RKO (cell line): ENCODE measurements at regions not wholly inside any gene's neighbourhood (a gene's known extent, or its start where the extent isn't known, plus 50 kb on each side); places are given as distances from the start of the nearest gene placed in this dataset.

Experiments used
- DNase-seq: peaks from one replicate; pipeline ENCODE4 v3.0.0-alpha.2; 2016; ENCODE audit warnings: low spot score

DNA sequence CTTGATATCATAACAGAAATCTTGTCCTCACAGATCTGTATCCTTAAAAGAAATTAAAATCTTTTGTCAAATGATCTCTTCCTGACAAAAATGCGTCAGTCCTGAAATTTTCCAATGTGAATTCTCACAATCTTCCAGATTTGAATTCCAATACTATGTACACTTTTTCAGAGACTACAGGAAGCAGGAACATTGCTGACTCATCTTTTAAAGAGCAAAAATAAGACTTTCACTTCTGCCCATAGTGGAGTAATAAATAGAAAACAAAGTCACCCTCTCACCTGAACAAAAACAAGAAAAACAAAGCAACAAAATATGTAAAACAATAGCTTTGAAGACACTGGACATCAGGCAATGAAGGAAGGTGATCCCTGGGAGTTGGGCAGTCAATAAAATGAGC, 167.0 kb upstream of the IPO5 start:
- DNase-seq: no peak

DNA sequence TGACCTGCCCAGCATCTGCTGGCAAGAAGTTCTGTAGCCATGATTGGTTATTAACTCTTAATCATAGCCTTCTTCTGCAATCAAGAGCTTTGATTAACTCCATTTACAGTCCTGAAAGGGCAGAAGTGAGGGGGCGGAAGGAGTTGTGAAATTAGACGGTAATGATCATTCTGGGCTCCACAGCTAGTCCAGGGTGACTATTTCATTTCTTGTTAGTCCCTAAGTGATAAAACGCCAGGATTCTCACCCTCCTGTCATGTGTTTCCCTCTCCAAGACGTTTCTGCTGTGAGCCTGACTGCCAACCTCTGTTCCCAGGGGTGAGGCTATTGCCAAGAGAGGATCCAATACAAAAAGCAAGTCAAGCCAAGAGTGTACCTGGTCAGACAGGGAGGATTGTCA, 155.9 kb upstream of the IPO5 start:
- DNase-seq: no peak

DNA sequence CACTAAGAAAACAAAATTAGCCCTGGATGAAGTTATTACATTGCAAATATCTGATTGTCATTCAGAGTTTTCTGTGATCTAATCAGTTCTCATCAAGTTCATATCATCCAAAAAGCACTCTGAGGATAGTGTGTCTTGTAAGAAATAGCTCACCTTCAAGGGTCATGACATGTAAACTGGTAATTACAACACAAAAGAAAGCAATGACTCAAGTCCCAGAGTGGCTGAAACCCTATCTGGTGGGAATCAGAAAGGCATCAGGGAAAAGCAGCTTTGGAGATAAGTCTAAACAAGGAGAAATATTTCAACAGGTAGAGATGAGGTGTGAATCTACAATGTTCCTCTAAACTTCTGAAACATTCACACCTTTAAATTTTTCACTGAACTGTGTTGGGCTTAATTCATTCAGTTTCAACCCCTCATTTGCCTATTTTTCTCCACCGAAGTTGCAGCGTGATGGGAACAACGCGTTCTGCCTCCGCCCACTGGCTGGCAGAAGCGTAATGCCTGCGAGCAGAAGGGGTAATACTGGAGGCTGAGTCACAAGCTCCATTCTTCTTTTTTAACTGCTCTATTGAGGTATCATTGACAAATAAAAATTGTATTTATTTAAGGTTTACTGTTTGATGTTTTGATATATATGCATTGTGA, 155.2 kb upstream of the IPO5 start:
- DNase-seq: no peak

DNA sequence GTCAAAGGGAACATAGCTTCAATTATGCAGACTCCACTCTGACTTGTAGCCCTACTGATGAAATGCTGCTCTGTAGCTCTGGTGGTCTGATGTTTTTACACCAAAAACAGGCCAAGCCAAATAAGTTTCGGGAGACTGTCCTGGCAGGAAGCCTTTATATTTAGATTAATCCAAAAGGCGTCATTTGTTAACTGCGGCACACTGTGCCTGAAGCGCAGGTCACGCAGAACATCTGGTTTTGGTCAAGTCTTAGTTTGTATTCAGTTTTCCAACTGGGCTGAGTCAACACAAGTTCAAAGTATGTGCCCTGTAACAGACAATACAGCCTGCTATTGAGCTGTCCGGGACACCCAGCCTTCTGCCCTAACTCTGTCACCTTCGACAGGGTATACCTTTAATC, 154.6 kb upstream of the IPO5 start:
- DNase-seq: no peak

DNA sequence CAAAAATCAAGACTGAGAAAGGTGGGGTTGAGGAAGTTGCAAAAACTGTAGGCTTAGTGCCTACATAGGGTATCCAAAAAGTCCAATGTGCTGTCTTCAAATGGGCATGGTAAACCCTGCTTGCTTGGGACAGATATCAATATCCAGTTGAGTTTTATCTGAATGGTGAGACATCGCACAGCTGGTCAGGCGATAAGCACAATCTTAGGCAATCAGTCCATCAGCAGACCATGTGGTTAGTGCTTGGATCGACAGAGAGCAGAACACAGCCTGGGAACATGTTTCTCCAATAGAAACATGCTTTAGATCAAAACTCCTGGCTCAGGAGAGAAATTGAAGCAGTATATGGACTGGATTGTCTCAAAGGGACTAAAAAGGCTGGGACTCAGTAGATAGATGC, 151.3 kb upstream of the IPO5 start:
- no peak for DNase-seq

DNA sequence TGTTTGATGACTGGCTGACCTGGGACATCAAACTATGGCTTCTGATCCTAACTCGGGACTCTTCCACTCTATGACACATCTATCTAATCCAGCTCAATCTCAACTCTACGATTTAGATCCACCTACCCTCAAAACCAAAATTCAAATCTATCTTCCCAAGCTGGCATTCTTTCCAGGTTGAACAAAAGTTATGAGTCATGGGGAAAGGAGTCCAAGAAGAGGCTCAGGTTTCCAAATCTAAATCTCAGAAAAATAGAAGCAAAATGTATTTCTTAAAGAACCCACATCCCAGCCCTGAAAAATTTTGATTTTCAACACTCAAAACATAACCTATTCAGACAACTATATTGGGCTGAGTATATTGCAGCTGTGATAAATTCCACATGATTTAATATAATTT, 143.9 kb upstream of the IPO5 start:
- DNase-seq: no peak

DNA sequence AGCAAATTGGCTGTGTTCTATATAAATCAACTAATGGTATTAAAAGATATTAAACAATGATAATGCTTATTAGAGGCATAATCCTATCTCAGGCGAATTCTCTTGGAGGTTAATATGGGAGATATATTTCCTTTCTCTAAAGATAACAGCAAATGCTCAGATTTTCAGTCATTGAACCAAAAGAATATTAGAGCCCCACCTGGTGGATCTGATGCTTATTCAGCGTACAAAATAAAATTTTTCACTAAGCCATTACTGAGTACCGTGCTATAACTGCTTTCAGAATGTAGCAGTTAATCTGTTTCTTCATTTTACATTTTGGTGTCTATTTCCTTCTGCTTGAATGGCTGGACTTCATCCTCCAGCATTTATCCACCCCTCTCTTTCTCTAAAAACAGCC, 143.3 kb upstream of the IPO5 start:
- DNase-seq: peak; percentile 43

DNA sequence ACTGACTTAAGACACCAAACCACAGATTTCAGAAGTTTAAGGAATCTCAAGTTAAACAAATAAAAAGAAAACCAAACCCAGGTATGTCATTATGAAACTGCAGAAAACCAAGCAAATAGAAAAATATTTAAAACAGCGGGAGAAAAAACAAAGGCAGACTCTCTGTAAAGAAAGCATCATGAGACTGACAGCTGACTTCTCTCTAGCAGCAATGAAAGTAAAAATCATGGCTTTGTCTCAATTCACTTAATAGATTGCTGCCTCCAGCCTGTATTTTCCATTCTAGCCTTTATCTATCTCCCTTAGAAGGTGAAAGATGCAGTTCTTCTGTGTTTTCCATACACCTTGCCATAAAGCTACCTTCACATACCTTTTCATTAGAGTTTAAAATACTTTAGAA, 131.1 kb upstream of the IPO5 start:
- no peak for DNase-seq

DNA sequence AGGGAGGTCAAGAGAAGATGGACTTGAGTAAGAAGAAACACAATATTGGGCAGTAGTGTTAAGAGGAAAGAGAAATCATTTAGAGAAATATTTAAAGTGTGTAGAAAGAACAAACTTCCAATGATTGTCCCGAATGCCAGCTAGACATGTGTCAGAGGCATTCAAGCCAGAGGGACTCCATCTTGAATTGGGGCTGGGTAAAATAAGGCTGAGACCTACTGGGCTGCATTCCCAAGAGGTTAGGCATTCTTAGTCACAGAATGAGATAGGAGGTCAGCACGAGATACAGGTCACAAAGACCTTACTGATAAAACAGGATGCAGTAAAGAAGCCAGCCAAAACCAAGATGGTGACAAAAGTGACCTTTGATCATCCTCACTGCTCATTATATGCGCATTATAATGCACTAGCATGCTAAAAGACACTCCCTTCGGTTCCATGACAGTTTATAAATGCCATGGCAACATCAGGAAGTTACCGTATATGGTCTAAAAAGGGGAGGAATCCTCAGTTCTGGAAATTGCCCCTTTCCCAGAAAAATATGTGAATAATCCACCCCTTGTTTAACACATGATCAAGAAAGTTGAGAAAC, 127.0 kb upstream of the IPO5 start:
- DNase-seq: no peak

DNA sequence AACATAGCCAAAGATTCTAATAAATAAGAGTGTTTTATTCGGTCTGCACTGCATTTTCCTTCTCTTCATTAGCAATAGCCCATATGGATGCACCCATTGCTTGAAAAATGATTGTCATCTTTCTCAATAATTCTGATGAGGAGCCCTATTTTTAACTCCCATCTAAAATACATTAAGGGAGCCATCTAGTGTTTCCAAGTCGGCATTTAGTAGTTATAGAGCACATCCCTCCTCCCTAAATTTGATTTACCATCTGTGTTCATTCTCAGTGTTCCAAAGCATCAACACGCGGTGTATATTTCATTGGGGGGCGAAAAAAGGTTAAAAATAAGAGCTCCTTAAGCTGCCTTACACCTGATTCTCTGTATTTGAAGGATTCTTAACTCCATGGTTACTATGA, 119.2 kb upstream of the IPO5 start:
- peak; percentile 29 for DNase-seq

DNA sequence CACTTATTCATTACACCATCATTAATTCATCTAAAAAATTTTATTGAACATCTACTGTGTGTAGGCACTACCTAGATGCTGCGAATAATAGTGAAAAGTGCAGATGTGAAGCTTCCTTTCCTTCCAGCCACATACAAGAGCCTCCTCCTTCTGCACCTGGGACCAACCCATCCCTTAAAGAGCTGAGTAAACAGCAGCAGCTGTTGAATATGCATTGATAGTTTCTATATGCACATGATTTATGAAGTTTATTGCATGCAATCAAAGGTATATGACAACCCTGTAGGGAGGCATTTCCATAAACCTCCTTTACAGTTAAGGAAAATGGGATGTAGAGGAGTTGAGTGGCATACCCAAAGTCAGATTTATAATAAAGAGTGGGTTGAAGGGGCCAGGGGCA, 110.3 kb upstream of the IPO5 start:
- no peak for DNase-seq

DNA sequence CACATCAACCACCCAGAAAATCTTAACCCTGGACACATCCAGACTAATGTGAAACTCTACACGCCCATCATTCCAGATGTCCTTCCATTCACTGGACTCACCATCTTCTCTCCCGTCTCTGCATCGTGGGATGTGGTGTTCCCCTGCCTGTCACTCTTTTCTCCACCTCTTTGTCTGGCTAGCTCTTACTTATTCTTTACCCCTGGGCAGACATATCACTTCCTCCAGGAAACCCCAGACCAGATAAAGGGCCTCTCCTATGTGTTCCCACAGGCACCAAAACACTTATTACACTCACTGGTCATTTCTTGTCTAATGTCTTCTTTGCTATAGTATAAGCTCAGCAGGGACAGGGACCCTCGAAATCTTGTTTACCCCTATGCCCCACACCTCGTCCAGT, 109.3 kb upstream of the IPO5 start:
- no peak for DNase-seq

DNA sequence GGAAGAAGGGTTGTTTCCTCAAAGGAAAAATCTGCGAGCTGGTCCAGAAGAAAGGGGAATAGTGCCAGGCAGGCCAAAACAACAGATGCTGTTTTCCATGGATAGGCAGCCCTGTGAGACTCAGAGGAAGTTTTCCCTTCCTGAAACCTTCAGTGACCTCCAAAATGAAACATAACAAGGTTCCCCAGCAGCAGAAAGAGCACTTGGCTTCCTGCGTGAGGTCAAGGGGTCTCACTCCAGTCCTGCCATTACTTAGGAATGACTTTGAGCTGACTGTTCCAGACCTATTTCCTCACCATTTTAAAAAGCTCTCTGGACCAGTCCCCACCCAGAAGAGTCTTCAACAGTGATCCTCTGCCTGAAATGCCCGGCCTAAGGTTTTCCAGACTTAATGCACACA, 104.6 kb upstream of the IPO5 start:
- no peak for DNase-seq

DNA sequence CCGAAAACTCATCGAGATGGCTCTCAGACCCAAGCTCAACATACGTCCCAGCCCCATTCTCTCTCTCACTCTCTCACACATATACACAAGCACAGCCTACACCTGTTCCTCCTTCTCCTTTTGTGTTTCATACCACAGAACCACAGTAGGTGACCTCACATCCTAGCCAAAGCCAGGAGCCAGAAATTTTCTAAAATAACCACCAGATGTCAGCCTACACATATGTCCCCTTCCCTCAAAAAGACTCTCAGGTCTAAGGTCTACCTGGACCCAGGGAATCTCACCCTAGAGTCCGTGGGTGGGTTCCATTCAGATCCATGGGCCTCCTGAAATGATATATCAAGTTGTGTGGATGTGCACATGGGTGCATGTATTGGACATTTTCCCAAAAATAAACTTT, 104.2 kb upstream of the IPO5 start:
- DNase-seq: peak; percentile 33

DNA sequence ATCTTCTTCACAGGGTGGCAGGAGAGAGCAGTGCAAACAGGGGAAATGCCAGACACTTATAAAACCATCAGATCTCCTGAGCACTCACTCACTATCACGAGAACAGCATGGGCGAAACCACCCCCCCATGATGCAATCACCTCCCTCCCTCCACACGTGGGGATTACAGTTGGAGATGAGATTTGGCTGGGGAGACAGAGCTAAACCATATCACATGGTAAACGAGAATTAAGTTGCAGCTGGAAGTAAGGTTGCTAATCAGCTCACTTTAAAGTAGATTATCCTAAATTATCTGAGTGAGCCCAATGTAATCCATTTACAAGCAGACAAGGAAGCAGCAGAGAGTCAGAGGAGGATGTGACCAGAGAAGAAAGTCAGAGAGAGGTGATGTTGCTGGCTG, 102.2 kb upstream of the IPO5 start:
- no peak for DNase-seq

DNA sequence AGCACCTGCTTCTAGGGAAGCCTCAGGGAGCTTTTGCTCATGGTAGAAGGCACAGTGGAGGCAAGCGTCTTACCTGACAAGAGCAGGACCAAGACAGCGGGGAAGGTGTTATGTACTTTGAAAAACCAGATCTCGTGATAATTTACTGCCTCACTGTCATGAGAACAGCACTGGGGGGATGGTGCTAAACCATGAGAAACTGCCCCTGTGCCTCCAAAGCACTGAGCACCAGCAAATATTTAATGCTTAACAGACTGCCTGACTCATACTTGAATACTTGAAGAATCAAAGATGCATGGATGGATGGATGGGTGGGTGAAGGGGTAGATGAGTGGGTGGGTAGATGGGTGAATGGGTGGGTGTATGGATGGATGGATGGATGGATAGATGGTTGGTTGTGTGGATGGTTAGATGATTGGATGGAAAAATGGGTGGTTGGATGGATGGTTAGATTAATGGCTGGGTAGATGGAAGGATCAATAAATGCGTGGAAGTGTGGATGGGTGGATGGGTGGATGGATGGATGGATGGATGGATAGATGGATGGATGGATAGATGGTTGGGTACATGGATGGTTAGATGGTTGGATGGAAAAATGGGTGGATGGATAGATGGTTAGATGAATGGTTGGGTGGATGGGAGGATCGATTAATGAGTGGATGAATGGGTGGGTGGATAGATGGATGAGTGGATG, 101.1 kb upstream of the IPO5 start:
- DNase-seq: no peak

DNA sequence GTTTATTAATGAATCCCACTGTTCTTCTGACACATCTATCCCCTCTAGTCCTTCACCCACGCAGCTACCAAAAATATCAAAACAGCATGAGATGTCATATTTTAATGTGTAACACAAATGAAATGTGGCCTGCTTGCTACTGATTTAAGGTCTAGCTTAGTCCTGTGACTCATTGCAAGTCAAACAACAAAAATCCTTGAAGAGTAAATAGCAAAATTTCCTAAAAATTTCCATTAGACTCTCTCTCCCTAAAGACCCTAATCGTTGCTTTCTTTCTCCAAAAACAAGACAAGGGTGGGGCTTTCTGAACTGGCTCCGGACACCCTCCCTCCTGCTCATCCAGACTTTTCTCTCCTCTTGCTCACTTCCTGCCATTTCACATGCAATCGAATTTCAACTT, 99.9 kb upstream of the IPO5 start:
- no peak for DNase-seq

DNA sequence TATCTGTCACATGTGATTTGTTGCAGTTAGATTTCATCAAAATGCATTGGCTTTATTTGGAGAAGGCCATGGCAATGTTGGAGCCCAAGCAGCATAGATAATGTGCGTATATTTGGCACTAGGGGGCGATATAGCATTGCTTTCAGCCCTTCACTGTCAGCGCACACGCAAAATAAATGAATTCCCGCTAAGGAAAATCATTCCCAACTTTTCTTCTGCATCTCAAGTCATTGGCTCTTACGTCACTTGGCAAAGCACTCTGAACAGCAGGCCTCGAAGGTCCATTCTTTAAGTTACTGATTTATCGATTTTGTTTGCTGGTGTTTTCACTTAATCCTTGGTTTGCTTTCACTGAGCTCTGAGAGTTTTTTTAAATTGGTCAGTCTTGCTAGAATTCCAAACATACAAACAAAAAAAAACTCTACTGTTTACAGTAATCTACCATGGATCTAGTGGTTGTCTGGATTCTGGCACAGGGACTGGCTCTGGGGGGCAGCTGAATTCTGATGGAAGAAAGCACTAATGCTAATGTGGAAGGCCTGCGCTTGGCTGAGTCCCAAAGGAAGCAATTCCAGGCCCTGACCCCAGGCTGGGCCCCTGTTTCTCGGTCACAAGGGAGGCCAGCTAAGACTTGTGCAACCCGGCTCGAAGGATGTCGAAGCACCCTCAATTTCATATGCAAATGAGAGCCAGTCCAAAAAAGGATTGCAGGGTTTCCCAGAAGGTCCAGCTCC, 97.7 kb upstream of the IPO5 start:
- peak; percentile 84 for DNase-seq

DNA sequence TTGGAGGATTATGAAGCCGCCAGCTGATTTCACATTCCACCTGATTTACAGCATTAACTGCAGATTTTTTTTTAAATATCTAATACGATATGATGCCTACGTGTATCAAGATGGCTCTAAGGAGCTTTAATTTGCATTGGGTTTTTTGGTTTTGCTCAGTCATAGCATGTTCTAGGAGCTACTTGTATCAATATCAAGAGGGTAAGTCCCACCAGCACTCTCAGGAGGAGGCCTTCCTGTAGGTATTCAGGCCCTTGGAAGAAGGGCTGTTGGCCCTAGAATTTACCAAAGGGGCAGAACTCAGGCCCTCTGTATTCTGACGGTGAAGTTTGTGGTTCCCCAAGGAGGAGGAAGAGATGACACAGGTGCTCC, 97.2 kb upstream of the IPO5 start:
- no peak for DNase-seq

DNA sequence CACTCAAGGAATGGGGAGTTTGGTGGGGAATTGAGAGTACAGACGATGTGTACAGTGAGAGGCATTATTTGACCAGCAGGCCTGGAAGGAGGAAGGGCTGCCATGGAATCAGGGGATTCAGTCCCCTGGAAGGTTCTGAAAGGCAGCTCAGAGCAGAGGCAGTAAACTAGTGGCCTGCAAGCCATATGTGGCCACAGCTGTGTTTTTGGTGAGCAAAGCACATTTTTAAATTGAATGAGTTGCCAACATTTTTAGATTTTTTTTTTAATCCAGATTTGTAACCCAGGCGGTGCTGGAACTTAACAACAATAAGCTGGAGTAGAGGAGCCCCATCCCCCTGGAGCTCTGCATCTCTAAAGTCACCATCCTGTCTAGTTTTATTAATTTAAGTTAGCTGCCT, 95.3 kb upstream of the IPO5 start:
- DNase-seq: no peak

DNA sequence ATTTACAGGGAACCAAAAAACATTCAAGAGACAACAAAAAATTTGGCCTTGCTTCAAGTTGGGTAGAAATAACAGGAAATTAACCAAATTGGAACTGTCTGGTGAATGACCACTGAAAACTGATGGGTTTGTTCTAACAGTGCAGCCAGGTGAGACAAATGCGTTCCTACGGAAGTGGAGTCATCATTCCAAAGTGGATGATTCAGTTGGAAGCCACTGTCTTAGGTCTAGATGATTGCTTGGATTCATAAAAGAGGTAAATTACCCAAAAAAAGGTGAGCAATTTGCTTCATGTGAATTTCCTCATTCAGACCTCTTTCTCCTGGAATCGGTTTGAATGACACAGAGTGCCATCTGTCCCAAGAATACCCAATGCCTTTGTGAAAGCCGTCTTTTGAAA, 87.1 kb upstream of the IPO5 start:
- DNase-seq: no peak

DNA sequence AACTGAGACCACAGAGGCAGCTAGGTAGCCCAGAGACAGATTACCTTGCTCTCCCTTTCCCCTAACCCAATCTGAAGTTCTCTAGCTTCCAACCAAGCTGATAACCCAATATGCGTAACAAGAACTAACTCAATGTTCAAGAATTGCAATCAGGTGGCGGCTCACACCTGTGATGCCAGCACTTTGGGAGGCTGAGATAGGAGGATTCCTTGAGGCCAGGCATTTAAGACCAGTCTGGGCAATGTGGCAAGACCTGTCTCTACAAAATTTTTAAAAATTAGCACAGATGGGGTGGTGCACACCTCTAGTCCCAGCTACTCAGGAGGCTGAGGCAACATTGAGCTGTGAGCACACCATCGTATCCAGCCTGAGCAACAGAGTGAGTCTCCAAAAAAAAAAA, 86.7 kb upstream of the IPO5 start:
- DNase-seq: no peak

DNA sequence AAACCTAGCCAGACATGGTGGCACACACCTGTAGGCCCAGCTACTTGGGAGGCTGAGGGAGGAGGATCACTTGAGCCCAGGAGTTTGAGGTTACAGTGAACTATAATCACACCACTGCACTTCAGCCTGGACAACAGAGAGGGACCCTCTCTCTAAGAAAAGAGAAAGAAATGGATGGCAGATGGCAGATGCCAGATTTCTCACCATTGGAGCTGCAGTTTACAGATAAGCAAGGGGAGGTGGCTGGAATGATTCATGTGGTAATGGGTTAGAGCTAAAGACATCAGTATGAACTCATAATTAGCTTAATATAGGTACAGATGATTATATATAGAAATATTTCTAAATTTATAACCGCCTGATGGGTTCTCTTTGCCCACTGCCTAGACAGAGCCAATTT, 80.1 kb upstream of the IPO5 start:
- no peak for DNase-seq
